ENCODE measurements at regions not wholly inside any gene's neighbourhood (a gene's known extent, or its start where the extent isn't known, plus 50 kb on each side); places are given as distances from the start of the nearest gene placed in this dataset.

- Mint-ChIP-seq H3K9me3 (no peaks in the 10 kb centered on the region), H3K4me3 (no peak overlapping the region), H3K27me3 (peaks cover 2% of the 10 kb centered on the region), H3K36me3 (ENCODE audit: low read depth) (no peaks in the 10 kb centered on the region), H3K4me1 (ENCODE audit: low read depth) (no peaks in the 10 kb centered on the region), H3K27ac (no peak overlapping the region)
- intact Hi-C loops (cut with micrococcal nuclease), result no loop called here
- ATAC-seq, result no peak
- POLR2A ChIA-PET, result interaction anchor here (0.6 kb wide), 1 partner anchor 199 kb away, joined by 3 read pairs; no protein-coding TSS in a partner anchor
- no peak for DNase-seq
- CTCF ChIA-PET, result interaction anchor here (0.9 kb wide), 1 partner anchor 1666 kb away, joined by 3 read pairs; no protein-coding TSS in a partner anchor
- TF ChIP-seq CTCF (IDR thresholded peaks at IDR 0.05), result no peak
Measured at GRCh38 chr17:72433797-72434196, 313.0 kb downstream of the SOX9 start.

- no peaks in the 10 kb centered on the region for H3K9me3 Mint-ChIP-seq
- no peak overlapping the region for H3K27ac Mint-ChIP-seq
- H3K4me1 Mint-ChIP-seq (ENCODE audit: low read depth), result no peaks in the 10 kb centered on the region
- peaks cover 2% of the 10 kb centered on the region for H3K27me3 Mint-ChIP-seq
- ChIA-PET CTCF (interaction anchor here (0.9 kb wide), 1 partner anchor 1667 kb away, joined by 3 read pairs; no protein-coding TSS in a partner anchor), POLR2A (no interaction called here)
- H3K4me3 Mint-ChIP-seq, result no peak overlapping the region
- no peak for DNase-seq
- TF ChIP-seq CTCF (IDR thresholded peaks at IDR 0.05), result no peak
- H3K36me3 Mint-ChIP-seq (ENCODE audit: low read depth), result no peaks in the 10 kb centered on the region
- intact Hi-C loops (cut with micrococcal nuclease), result no loop called here
- no peak for ATAC-seq
Measured at GRCh38 chr17:72434581-72434980, 313.8 kb downstream of the SOX9 start.

- TF ChIP-seq CTCF (IDR thresholded peaks at IDR 0.05), result no peak
- no peaks in the 10 kb centered on the region for H3K9me3 Mint-ChIP-seq
- no peaks in the 10 kb centered on the region for H3K4me1 Mint-ChIP-seq (ENCODE audit: low read depth)
- H3K27ac Mint-ChIP-seq, result no peak overlapping the region
- H3K4me3 Mint-ChIP-seq, result no peak overlapping the region
- ChIA-PET POLR2A (interaction anchor here (0.6 kb wide), 1 partner anchor 13 kb away, joined by 3 read pairs; no protein-coding TSS in a partner anchor), CTCF (interaction anchor here (0.9 kb wide), 1 partner anchor 1667 kb away, joined by 3 read pairs; no protein-coding TSS in a partner anchor)
- ATAC-seq (no peak), DNase-seq (no peak)
- intact Hi-C loops (cut with micrococcal nuclease), result no loop called here
- no peaks in the 10 kb centered on the region for H3K36me3 Mint-ChIP-seq (ENCODE audit: low read depth)
- peaks cover 2% of the 10 kb centered on the region for H3K27me3 Mint-ChIP-seq
Measured at GRCh38 chr17:72434991-72435618, 314.3 kb downstream of the SOX9 start.

- H3K4me1 Mint-ChIP-seq (ENCODE audit: low read depth), result no peaks in the 10 kb centered on the region
- intact Hi-C loops (cut with micrococcal nuclease), result no loop called here
- DNase-seq (no peak), ATAC-seq (no peak)
- H3K4me3 Mint-ChIP-seq, result no peak overlapping the region
- no peak overlapping the region for H3K27ac Mint-ChIP-seq
- no peak for TF ChIP-seq CTCF (IDR thresholded peaks at IDR 0.05)
- H3K9me3 Mint-ChIP-seq, result no peaks in the 10 kb centered on the region
- CTCF ChIA-PET, result no interaction called here
- no peaks in the 10 kb centered on the region for H3K36me3 Mint-ChIP-seq (ENCODE audit: low read depth)
- H3K27me3 Mint-ChIP-seq, result no peaks in the 10 kb centered on the region
- POLR2A ChIA-PET, result no interaction called here
Measured at GRCh38 chr17:72438783-72439182, 318.0 kb downstream of the SOX9 start.

- Mint-ChIP-seq H3K4me3 (no peak overlapping the region), H3K36me3 (ENCODE audit: low read depth) (no peaks in the 10 kb centered on the region), H3K4me1 (ENCODE audit: low read depth) (no peaks in the 10 kb centered on the region), H3K9me3 (no peaks in the 10 kb centered on the region), H3K27ac (no peak overlapping the region), H3K27me3 (no peaks in the 10 kb centered on the region)
- ATAC-seq, result no peak
- no peak for DNase-seq
- ChIA-PET POLR2A (no interaction called here), CTCF (no interaction called here)
- intact Hi-C loops (cut with micrococcal nuclease), result no loop called here
- no peak for TF ChIP-seq CTCF (IDR thresholded peaks at IDR 0.05)
Measured at GRCh38 chr17:72439893-72440502, 319.2 kb downstream of the SOX9 start.

All from activated CD8-positive, alpha-beta T cell treated with anti-CD3 and anti-CD28 coated beads for 36 hours (primary cell).